Heart right ventricle (tissue), 16 donors: ENCODE measurements at regions not wholly inside any gene's neighbourhood (a gene's known extent, or its start where the extent isn't known, plus 50 kb on each side); places are given as distances from the start of the nearest gene placed in this dataset.

Source experiments
- ATAC-seq, 8 donors: fragments of 200-7000 bp; cut with Tn5 transposase; one replicate each; pipeline ENCODE4 v1.9.1; 2020; ENCODE audit warnings: mild to moderate bottlenecking in 8 of 8, moderate library complexity in 8 of 8, moderate number of reproducible peaks in 1 of 8
- DNase-seq, 2 donors: peaks; one replicate each; pipeline ENCODE4 v3.0.0-alpha.2; 2020
- H3K27ac ChIP-seq, 10 donors: fragments of 200-600 bp; sonication (generic) in 2 of 10; one replicate each; pipeline versions ENCODE4 v1.5.0 to v1.8.0; 2020 to 2022; ENCODE audit warnings: mild to moderate bottlenecking in 3 of 10
- H3K27me3 ChIP-seq, 7 donors: fragments of 200-600 bp; one replicate each; pipeline ENCODE4 v1.8.0; 2021 to 2022; ENCODE audit warnings: mild to moderate bottlenecking in 2 of 7
- H3K36me3 ChIP-seq, 9 donors: fragments of 200-600 bp; sonication (generic) in 1 of 9; one replicate each; pipeline versions ENCODE4 v1.5.0 to v1.8.0; 2020 to 2022; ENCODE audit warnings: mild to moderate bottlenecking in 2 of 9
- H3K4me1 ChIP-seq, 9 donors: fragments of 200-600 bp; sonication (generic) in 1 of 9; one replicate each; pipeline versions ENCODE4 v1.5.0 to v1.8.0; 2020 to 2022; ENCODE audit warnings: mild to moderate bottlenecking in 4 of 9
- H3K4me3 ChIP-seq, 10 donors: fragments of 200-600 bp; sonication (generic) in 2 of 10; one replicate each; pipeline versions ENCODE4 v1.5.0 to v1.8.0; 2020 to 2022; ENCODE audit warnings: mild to moderate bottlenecking in 7 of 10, moderate library complexity in 2 of 10
- H3K9me3 ChIP-seq, 11 donors: fragments of 200-600 bp in 10 of 11; sonication (generic) in 2 of 11; one replicate each; pipeline versions ENCODE4 v1.5.0 to v1.8.0; 2013 to 2022; ENCODE audit warnings: mild to moderate bottlenecking in 2 of 11, control low read depth in 1 of 11, moderate library complexity in 1 of 11
- WGBS, 2 donors: extraction: QIAGEN DNeasy Blood & Tissue Kit; methylation state at CpG; one replicate each; pipeline ENCODE4 v1.1.7; 2013; ENCODE audit warnings: inconsistent platforms in 1 of 2; 5-methylcytosine and 5-hydroxymethylcytosine counted together
- intact Hi-C, 10 donors: fragments of 100-400 bp; cut with DNase I; formaldehyde crosslinking; loops; one replicate each; pipeline versions ENCODE4 v1.11.1 to v1.14.2; 2022
- TF ChIP-seq, protein P1 (sequence below), 9 donors: fragments of 200-600 bp; sonication (generic) in 2 of 9; IDR thresholded peaks; one replicate each; pipeline versions ENCODE4 v1.5.0 to v1.8.0; 2021 to 2022; ENCODE audit warnings: antibody characterized with exemption in 9 of 9, mild to moderate bottlenecking in 5 of 9, moderate library complexity in 1 of 9
- donor health status: Arrhythmogenic right ventricular cardiomyopathy.
- donor health status: ischemic (EF 13 %, LVEDD 7.1; RV severe dilation, severe dysfunction).
- donor health status: healthy with polysubstance abuse.
- donor health status: DM: no; HTN: yes; CAD: no.
- donor health status: DM: no; HTN: no; CAD: no.
- donor health status: ischemic (EF 25% LVEDD 6.9; RV normal size, moderate dysfunction).
- donor health status: ischemic (EF 25% LVEDD 5.7; RV mildly dilated, moderate dysfunction).
- donor health status: healthy.
- donor health status: DM: yes; HTN: yes; CAD: no.
- donor health status: Ischemic cardiomyopathy.
- donor health status: ischemic (EF 35%, LVEDD 5.7; RV mildly dilated, moderate dysfunction).
- donor health status: nonischemic (EF 11% LVEDD 7.7; RV severe dilation, severe dysfunction).
- donor health status: DM: yes; HTN: yes; CAD: no.
- donor health status: PGD.
- donor health status: ischemic (EF 29% LVEDD 5.4; RV normal size, mild dysfunction).
- donor health status: nonischemic (EF 23%, LVEDD 6.1; RV moderate dilation, normal function).

DNA sequence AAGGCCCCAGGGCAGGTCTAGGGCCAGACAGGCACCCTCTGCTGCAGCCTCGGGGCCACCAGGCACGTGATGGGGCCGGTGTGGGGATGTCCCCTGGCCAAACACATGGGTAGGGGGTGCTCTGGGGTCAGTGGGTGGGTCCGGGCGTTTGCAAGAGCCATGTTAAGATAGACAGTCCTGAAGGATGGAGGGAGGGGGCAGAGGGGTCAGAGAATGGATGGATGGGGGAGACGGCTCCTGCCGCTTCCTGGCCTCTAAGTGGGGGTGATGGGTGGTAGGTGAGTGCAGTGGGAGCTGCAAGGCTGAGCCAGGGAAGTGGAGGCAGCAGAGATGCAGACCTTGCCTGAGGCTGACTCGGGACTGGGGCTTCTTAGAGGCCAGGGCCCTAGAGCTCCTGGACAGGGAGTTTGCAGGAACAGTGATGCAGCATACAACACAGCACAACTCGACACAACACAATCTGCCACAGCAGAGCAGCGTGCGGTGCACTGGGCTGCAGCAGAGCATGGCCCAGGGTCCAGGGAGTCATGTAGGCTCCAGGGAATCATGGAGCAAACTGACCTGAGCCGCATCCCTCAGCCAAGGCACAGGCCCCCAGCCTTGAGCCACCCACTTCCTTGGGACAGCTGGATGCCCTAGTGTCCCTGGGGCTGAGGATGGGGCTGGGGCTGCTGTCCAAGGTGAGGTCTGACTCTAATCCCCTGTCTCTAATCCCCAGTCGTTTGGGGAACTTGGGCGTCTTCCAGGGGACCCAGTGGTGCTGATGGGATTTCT lies 97.5 kb downstream of the SCGB2B2 start:
- TF ChIP-seq, protein P1, sequence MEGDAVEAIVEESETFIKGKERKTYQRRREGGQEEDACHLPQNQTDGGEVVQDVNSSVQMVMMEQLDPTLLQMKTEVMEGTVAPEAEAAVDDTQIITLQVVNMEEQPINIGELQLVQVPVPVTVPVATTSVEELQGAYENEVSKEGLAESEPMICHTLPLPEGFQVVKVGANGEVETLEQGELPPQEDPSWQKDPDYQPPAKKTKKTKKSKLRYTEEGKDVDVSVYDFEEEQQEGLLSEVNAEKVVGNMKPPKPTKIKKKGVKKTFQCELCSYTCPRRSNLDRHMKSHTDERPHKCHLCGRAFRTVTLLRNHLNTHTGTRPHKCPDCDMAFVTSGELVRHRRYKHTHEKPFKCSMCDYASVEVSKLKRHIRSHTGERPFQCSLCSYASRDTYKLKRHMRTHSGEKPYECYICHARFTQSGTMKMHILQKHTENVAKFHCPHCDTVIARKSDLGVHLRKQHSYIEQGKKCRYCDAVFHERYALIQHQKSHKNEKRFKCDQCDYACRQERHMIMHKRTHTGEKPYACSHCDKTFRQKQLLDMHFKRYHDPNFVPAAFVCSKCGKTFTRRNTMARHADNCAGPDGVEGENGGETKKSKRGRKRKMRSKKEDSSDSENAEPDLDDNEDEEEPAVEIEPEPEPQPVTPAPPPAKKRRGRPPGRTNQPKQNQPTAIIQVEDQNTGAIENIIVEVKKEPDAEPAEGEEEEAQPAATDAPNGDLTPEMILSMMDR (IDR thresholded peaks at IDR 0.05) = no peak
- Histone ChIP-seq H3K4me3 (no peak overlapping the region), H3K36me3 (no peaks in the 10 kb centered on the region), H3K27me3 (peaks cover 0 to 9% (median 0%) of the 10 kb centered on the region in 7 donors), H3K4me1 (no peaks in the 10 kb centered on the region), H3K9me3 (peaks cover 0 to 9% (median 0%) of the 10 kb centered on the region in 11 donors), H3K27ac (no peak overlapping the region)
- ATAC-seq (peak in 1 of 8 donors; percentile 31), DNase-seq (no peak)
- 75 to 76% methylated on average over 14 of the region's 14 CpGs for WGBS, 2 donors
- intact Hi-C loops = no loop called here

DNA sequence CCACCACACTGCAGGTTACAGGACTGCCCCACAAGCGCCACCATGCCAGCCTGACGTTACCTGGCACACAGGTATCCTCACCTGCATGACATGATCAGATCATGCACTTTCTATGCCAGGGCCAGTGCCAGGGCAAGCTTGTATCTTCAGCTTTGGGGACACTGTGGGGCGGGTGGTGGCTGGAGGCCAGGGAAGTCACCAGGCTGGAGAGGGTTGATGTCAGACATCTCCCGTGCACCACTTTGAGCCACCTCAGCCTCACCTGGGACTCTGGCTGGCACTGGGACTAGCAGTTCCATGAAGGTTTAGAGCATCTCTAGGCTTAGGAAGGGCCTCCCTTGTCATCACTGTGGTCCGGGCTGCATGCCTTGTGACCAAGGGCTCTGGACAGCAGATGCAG lies 97.2 kb downstream of the WTIP start:
- Histone ChIP-seq H3K4me1 (no peaks in the 10 kb centered on the region), H3K9me3 (peaks cover 0 to 2% (median 0%) of the 10 kb centered on the region in 11 donors), H3K36me3 (no peaks in the 10 kb centered on the region), H3K27ac (no peak overlapping the region), H3K4me3 (no peak overlapping the region), H3K27me3 (peaks cover 0 to 9% (median 0%) of the 10 kb centered on the region in 7 donors)
- ATAC-seq = no peak
- 84 to 85% methylated on average over 5 of the region's 5 CpGs for WGBS, 2 donors
- intact Hi-C loops = no loop called here
- TF ChIP-seq, protein P1 (IDR thresholded peaks at IDR 0.05) = no peak
- no peak for DNase-seq

DNA sequence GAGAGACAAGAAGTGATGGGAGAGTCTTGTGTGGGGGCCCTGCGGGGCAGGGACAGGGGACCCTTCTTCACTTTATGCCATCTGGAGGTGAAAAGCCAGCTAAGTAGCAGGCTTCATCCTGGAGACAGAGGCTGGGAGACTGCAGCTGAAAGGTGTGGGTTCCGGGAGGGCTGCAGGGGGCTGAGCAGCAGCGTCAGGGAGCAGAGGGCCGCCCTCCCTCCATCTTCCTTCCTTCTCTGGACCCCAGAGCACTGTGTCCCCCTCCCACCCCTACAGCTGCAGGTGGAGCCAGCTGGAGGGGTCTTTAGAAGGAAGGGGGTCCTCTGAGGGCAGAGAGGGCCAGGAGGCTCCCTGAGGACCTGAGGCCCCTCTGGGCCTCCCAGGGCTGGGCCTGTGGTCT lies 96.6 kb downstream of the WTIP start:
- Histone ChIP-seq H3K9me3 (peaks cover 0 to under 1% (median 0%) of the 10 kb centered on the region in 11 donors), H3K27me3 (peaks cover 0 to 9% (median 0%) of the 10 kb centered on the region in 7 donors)
- 68 to 69% methylated on average over 4 of the region's 4 CpGs for WGBS, 2 donors

DNA sequence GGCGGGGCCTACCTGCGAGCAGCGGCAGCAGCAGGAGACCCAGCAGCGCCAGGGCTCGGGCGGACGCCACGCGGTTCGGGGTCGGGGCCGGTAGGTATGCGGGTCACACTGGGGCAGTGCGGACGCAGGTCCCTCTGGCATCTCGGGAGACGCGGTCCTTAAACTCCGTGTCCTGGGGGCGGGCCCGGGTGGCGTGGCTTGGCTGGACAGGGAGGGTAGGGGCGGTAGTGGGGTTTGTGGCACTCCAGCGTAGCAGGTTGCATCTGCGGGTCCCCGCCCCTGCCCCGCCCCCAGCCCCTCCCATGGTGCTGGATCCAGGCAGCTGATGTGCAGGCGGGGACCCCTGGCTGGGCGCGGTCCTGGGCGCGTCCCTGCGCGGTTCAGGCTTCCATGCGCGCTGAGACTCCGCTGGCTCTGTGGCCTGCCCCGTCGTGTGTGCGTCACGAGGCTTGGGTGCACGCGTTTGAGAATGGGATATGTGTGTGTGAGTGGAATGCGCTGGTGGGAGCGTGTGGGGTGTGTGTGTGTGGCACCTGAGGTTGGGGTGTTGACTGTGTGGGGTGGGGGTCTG lies 96.1 kb downstream of the WTIP start:
- peak in 3 of 8 donors; percentile 21 to 33 (median 25) for ATAC-seq
- H3K9me3 ChIP-seq = peaks cover 0 to 5% (median 0%) of the 10 kb centered on the region in 11 donors
- intact Hi-C loops = no loop called here

More for the DNA sequence above, 96.6 kb downstream of the WTIP start:
- H3K4me3 ChIP-seq = no peak overlapping the region
- H3K4me1 ChIP-seq = no peaks in the 10 kb centered on the region
- TF ChIP-seq, protein P1 (IDR thresholded peaks at IDR 0.05) = no peak
- intact Hi-C loops = no loop called here
- DNase-seq (no peak), ATAC-seq (no peak)
- H3K27ac ChIP-seq = no peak overlapping the region
- no peaks in the 10 kb centered on the region for H3K36me3 ChIP-seq

More for the DNA sequence above, 96.1 kb downstream of the WTIP start:
- Histone ChIP-seq H3K4me1 (no peaks in the 10 kb centered on the region), H3K4me3 (peak overlapping the region in 4 of 10 donors; percentile 1 to 13 (median 9)), H3K36me3 (no peaks in the 10 kb centered on the region), H3K27me3 (peaks cover 0 to 9% (median 0%) of the 10 kb centered on the region in 7 donors), H3K27ac (no peak overlapping the region)
- peak in 1 of 2 donors; percentile 10 for DNase-seq
- 7 to 10% methylated on average over 45 of the region's 45 CpGs for WGBS, 2 donors
- TF ChIP-seq, protein P1 (IDR thresholded peaks at IDR 0.05) = no peak
